NCI-H1930 (cell line): ENCODE measurements at regions not wholly inside any gene's neighbourhood (a gene's known extent, or its start where the extent isn't known, plus 50 kb on each side); places are given as distances from the start of the nearest gene placed in this dataset.

ENCODE experiments used
- DNase-seq, 2 experiments: peaks; one replicate each; lab custom pipeline; 2025; lab: John Stamatoyannopoulos, UW

- no peak for DNase-seq
Observed at GRCh38 chr11:116505298-116506262, 267.2 kb downstream of the BUD13 start.

DNA sequence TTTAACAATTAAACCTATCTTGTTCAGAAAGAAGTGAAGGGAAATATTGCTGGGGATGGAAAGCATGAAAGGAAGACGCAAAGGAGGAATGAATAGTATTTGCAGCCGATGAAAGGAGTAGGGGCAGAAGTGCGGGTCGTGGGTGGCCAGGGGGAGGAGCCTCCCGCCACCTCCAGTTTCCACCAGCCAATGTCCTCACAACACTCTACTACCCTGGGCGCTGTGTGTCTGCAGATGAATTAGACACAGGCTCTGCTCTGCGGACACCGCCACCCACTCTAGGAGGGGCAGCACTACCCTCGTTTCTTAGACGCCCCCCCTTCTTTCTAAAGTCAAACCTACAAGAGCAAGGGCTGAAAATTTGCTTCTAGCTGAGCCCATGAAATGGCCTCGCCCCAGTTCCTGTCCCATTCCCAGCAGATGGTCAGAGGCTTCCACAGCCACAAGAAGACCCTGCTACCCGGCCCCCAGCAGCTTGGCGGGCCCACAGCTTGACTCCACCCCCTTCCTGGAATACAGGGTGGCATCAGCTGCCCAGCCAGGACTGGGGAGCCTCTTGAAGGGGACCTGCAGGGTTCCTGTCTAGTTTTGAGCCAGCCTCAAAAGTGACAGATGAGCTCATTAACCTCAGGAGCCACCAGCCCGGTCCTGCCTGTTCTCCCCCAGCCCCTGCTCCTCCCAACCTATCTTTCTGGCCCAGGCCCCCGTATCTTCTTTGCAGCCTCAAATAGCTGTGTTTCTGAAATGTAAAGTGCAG, 268.1 kb downstream of the BUD13 start:
- no peak for DNase-seq

- DNase-seq = no peak
Observed at GRCh38 chr11:116503216-116504160, 269.3 kb downstream of the BUD13 start.

- no peak for DNase-seq
Observed at GRCh38 chr11:116502641-116503061, 270.1 kb downstream of the BUD13 start.

- no peak for DNase-seq
Observed at GRCh38 chr11:116501728-116502127, 271.1 kb downstream of the BUD13 start.

- no peak for DNase-seq
Observed at GRCh38 chr11:116500947-116501602, 271.7 kb downstream of the BUD13 start.

DNA sequence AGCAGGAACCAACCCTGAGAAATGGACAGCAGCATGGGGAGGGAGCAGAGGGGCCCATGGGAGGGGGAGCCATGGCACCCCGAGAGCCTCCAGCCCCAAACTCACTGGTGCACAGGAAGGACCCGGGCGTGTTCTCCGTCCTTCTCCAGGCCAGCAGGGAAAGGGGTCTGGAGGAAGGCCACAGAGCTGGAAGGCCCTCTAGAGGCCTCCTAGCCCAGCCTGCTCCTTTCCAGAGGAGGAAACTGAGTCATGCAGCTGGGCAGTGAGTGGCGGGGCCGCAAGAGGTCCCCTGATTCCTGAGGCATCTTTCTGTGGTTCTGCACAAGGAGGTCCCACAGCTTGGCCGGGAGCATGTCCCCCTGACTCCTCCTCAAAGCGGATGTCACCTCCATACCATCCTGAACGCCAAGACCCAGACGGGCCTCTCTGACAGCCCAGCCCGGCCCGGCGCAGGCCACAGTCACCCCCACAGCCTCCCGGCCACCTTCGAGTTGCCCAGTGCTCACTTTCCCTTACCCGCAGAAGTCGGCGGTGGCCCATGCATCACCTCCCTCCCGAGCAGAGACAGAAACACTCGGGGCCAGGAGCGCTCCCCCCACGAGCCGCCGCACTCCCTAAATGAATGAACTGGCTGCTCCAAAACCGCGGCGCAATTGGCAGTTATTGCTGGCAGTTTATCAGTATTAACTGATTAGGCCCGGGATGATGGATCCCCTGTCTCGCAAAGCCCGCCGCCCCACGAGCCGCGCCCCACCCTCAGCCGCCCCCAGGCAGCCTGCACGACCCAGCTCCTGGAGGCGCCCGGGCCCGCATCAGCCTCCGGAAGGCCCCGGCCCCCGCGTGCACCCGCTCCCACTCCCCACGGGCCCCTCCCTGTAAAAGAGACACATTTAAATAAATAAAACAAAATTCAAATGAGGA, 272.5 kb downstream of the BUD13 start:
- DNase-seq = no peak

- DNase-seq = peak; percentile 44 to 74
Observed at GRCh38 chr11:116499396-116500003, 273.3 kb downstream of the BUD13 start.

- DNase-seq = no peak
Observed at GRCh38 chr11:116498161-116498560, 274.6 kb downstream of the BUD13 start.

- no peak for DNase-seq
Observed at GRCh38 chr11:116492600-116492999, 280.2 kb downstream of the BUD13 start.

- DNase-seq = no peak
Observed at GRCh38 chr11:116488836-116489389, 283.9 kb downstream of the BUD13 start.

- DNase-seq = no peak
Observed at GRCh38 chr11:116485425-116485824, 287.4 kb downstream of the BUD13 start.

DNA sequence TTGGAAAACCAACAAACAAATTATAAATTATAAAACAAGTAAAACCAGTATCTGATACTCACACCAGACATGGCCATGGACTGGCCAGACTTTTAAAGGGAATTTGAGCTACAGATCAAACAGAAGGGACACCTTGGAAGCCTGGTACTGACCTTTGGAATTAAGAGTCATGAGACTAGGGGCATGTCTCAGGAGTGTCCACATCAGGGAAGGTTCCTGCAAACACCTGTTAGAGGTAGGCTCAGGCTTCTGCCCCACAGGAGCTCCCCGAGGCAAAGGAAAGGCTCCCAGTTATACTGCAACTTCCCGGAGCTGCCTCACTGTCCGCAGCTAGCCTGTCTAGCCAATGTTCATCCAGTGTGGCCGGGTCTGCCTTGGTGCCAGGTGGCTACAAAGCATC, 290.1 kb downstream of the BUD13 start:
- DNase-seq = no peak

DNA sequence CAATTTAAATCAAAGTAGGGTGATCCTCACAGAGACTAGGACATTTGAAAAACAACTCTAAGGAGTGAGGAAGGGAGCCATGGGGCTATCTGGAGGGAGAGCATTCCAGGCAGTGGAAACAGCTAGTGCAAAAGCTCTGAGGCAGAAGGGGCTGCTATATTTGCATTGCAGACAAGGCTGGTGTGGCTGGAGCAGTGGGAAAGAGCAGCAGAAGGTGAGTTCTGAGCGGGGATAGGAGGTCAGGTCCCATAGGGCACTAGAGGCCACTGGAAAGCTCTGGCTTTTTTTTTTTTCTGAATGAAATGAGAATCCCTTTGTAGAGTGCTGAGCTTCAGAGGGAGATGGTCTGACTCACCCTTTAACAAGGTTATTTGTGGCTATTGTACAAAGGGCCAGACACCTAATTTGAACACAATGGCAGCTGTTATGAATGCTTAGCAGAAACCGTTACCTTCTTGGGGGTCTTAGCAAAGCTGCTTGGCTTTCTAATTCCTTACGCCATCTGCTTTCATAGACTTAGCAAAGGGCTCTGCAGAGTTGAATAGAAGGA, 291.6 kb downstream of the BUD13 start:
- DNase-seq = no peak

- DNase-seq = no peak
Observed at GRCh38 chr11:116478669-116479668, 293.8 kb downstream of the BUD13 start.

DNA sequence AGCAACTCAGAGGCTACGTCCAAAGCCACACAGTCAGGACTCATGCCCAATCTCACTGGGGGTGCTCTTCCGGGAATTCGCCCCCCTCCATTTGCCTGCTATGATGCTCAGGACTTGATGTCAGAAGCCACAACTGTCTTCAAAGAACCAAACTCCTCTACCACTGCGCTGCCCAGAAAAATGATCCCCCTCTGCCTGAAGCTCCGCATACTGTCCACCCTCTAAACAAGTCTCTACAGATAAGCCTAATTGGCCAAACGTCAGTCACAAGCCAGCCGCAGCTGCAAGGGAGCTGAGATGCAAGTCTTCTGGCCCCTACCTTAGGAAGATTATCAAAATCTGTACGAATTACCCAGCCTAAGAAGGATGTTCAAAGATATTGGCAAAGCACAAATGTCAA, 294.6 kb downstream of the BUD13 start:
- no peak for DNase-seq

- DNase-seq = no peak
Observed at GRCh38 chr11:116473790-116474346, 298.9 kb downstream of the BUD13 start.
